Endothelial cell of umbilical vein (primary cell): ENCODE measurements at regions not wholly inside any gene's neighbourhood (a gene's known extent, or its start where the extent isn't known, plus 50 kb on each side); places are given as distances from the start of the nearest gene placed in this dataset.

ENCODE experiments used
- BruUV-seq: library from RNA; stranded (reverse); fragments of 400-500 nt; replicated peaks from 2 replicates; lab custom pipeline; 2021; lab: Mats Ljungman, UMichigan
- CTCF ChIA-PET: fragments of 300-600, 350-600 bp; sonication (Branson Sonifier 250); formaldehyde crosslinking; loops from one replicate; lab custom pipeline; 2021; ENCODE audit warnings: antibody characterized with exemption, inconsistent platforms; lab: Charles Lee
- POLR2A ChIA-PET: fragments of 300-600, 350-600 bp; sonication (Branson Sonifier 250); formaldehyde crosslinking; loops from one replicate; lab custom pipeline; 2021; ENCODE audit warnings: antibody characterized with exemption, inconsistent platforms; lab: Charles Lee
- DNase-seq: peaks from one replicate; pipeline ENCODE4 v3.0.0-alpha.2; 2011; ENCODE audit warnings: low read depth, low spot score
- FAIRE-seq: peaks from 2 replicates; lab custom pipeline; 2011; peaks lifted over from hg19 to GRCh38; lab: Jason Lieb, UNC
- H2AFZ ChIP-seq: 2 replicates; pipeline ENCODE4 v1.6.0; 2012; ENCODE audit warnings: low read depth, low read length, control low read depth, inconsistent platforms
- H3K27ac ChIP-seq: 2 replicates; pipeline ENCODE4 v1.5.1; 2011; ENCODE audit warnings: low read depth, mild to moderate bottlenecking, control low read depth, low read length, moderate library complexity; ENCODE audit not compliant: insufficient read depth
- H3K27me3 ChIP-seq, 2 experiments: 2 replicates each; pipeline versions ENCODE4 v1.6.0 to v1.6.1; 2011; ENCODE audit warnings: low read length in 2 of 2, mixed read lengths in 1 of 2; ENCODE audit not compliant: control insufficient read depth in 2 of 2, insufficient read depth in 2 of 2
- H3K36me3 ChIP-seq, 2 experiments: 2 replicates in 1 of 2; 3 replicates in 1 of 2; pipeline ENCODE4 v1.5.1; 2011; ENCODE audit warnings: low read length in 2 of 2, mild to moderate bottlenecking in 1 of 2, moderate library complexity in 1 of 2; ENCODE audit not compliant: control insufficient read depth in 2 of 2, insufficient read depth in 2 of 2; ENCODE audit errors: extremely low read depth in 1 of 2
- H3K4me1 ChIP-seq: 3 replicates; pipeline ENCODE4 v1.5.1; 2011; ENCODE audit warnings: mild to moderate bottlenecking, low read length; ENCODE audit not compliant: control insufficient read depth, insufficient read depth; ENCODE audit errors: extremely low read depth
- H3K4me2 ChIP-seq: 2 replicates; pipeline ENCODE4 v1.6.1; 2011; ENCODE audit warnings: low read length, control low read depth, mixed read lengths; ENCODE audit not compliant: insufficient read depth
- H3K4me3 ChIP-seq, 3 experiments: fragments of 200-600 bp in 1 of 3; sonication (generic), shearing (Covaris generic) in 1 of 3; replicated peaks in 1 of 3; 2 replicates each; pipeline ENCODE4 v1.5.1; 2011 to 2016; ENCODE audit warnings: control low read depth in 3 of 3, low read length in 3 of 3, mild to moderate bottlenecking in 2 of 3, inconsistent platforms in 1 of 3, low read depth in 1 of 3, moderate library complexity in 1 of 3; ENCODE audit not compliant: insufficient read depth in 1 of 3
- H3K79me2 ChIP-seq: 2 replicates; pipeline ENCODE4 v1.6.0; 2012; ENCODE audit warnings: low read length, inconsistent platforms; ENCODE audit not compliant: control insufficient read depth, insufficient read depth
- H3K9ac ChIP-seq: replicated peaks from 2 replicates; pipeline ENCODE3; 2011; ENCODE audit warnings: low read length, control low read depth; ENCODE audit not compliant: insufficient read depth; ENCODE audit errors: extremely low read depth
- H3K9me1 ChIP-seq: replicated peaks from 3 replicates; pipeline ENCODE4 v1.6.0; 2011; ENCODE audit warnings: mild to moderate bottlenecking, low read length; ENCODE audit not compliant: control insufficient read depth, insufficient read depth; ENCODE audit errors: extremely low read depth
- H3K9me3 ChIP-seq: replicated peaks from 2 replicates; pipeline ENCODE4 v1.5.1; 2012; ENCODE audit warnings: low read length, inconsistent platforms; ENCODE audit not compliant: control insufficient read depth, insufficient read depth
- H4K20me1 ChIP-seq: replicated peaks from 2 replicates; pipeline ENCODE3; 2011; ENCODE audit warnings: mild to moderate bottlenecking, low read length; ENCODE audit not compliant: control insufficient read depth, insufficient read depth; ENCODE audit errors: extremely low read depth
- CTCF ChIP-seq, 2 donors: IDR thresholded peaks; 1 replicate in 1 of 2; 2 replicates in 1 of 2; pipeline ENCODE4 v1.5.1; 2011; ENCODE audit warnings: low read length in 2 of 2, mild to moderate bottlenecking in 2 of 2, moderate library complexity in 2 of 2, control low read depth in 1 of 2, inconsistent platforms in 1 of 2, low read depth in 1 of 2; ENCODE audit not compliant: insufficient read depth in 1 of 2; ENCODE audit errors: extremely low read depth in 1 of 2
- FOS ChIP-seq: IDR thresholded peaks from 2 replicates; pipeline ENCODE4 v1.6.1; 2011; ENCODE audit warnings: mild to moderate bottlenecking, low read length, moderate library complexity, borderline replicate concordance; ENCODE audit not compliant: insufficient read depth
- GATA2 ChIP-seq: IDR thresholded peaks from 2 replicates; pipeline ENCODE4 v1.7.0; 2011; ENCODE audit warnings: low read depth, mild to moderate bottlenecking, moderate library complexity, mixed read lengths, low read length; ENCODE audit not compliant: insufficient read length, insufficient read depth
- MAX ChIP-seq: IDR thresholded peaks from 2 replicates; pipeline ENCODE4 v1.6.1; 2011; ENCODE audit not compliant: insufficient read depth, insufficient read length
- POLR2A ChIP-seq: IDR thresholded peaks from 2 replicates; pipeline ENCODE4 v1.6.1; 2012; ENCODE audit warnings: low read depth, mild to moderate bottlenecking, control low read depth, low read length
- POLR2AphosphoS5 ChIP-seq: IDR thresholded peaks from 2 replicates; pipeline ENCODE4 v1.6.1; 2012; ENCODE audit warnings: low read depth, mild to moderate bottlenecking, control low read depth, low read length, moderate library complexity; ENCODE audit not compliant: insufficient read depth
- dilution Hi-C: fragments of 300-500 bp; cut with MboI; formaldehyde crosslinking; loops from one replicate; pipeline ENCODE4 v1.15.0; 2019; ENCODE audit warnings: low sequenced_read_pairs; ENCODE audit not compliant: extremely low pct_ligation_motif_present
- intact Hi-C: fragments of 100-400 bp; cut with micrococcal nuclease; formaldehyde crosslinking; loops from one replicate; pipeline ENCODE4 v1.10.0; 2022

DNA sequence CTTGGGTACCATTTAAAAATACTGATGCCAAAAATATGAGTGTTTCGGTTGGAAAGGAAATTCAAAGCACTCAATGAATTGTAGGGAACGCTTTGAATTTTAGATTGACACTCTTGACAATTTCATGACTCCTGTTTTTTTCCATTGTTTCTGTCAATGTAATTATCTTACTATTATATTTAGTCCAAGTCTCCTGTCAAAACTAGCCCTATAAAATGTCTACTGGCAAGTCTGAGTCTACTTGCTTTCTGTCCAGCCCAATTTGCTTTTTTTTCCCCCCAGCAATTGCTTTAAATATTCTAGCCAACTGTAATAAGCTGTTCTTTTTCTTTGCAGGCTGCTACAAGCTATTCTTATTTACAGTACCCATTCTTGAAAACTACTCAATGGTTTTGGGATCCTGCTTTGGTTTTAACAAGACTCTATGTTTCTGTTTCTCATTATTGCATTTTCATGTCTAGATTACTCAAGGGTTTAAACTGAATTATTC lies 1103.9 kb upstream of the GJE1 start:
- H3K4me1 ChIP-seq, result no peaks in the 10 kb centered on the region
- CTCF ChIA-PET, result no interaction called here
- TF ChIP-seq MAX (no peak), POLR2A (no peak), FOS (no peak), GATA2 (no peak), CTCF (IDR thresholded peaks at IDR 0.05; ENCODE audit: extremely low read depth in 1 of 2, insufficient read depth in 1 of 2, low read depth in 1 of 2, low read length in 2 of 2) (no peak), POLR2AphosphoS5 (no peak)

More for the DNA sequence above, 1103.9 kb upstream of the GJE1 start:
- Histone ChIP-seq H4K20me1 (no peaks in the 10 kb centered on the region), H3K4me2 (no peak overlapping the region), H3K79me2 (no peaks in the 10 kb centered on the region), H3K9ac (no peak overlapping the region), H2AFZ (no peak overlapping the region), H3K27me3 (no peaks in the 10 kb centered on the region), H3K36me3 (no peaks in the 10 kb centered on the region), H3K27ac (no peak overlapping the region), H3K4me3 (no peak overlapping the region), H3K9me3 (no peaks in the 10 kb centered on the region), H3K9me1 (no peaks in the 10 kb centered on the region)
- DNase-seq (no peak), FAIRE-seq (no peak)
- dilution Hi-C loops, result no loop called here
- no TSS peak for BruUV-seq
- POLR2A ChIA-PET, result interaction anchor here (0.6 kb wide), 1 partner anchor 1132 kb away, joined by 3 read pairs; no protein-coding TSS in a partner anchor
- intact Hi-C loops, result no loop called here
